ENCODE measurements at regions not wholly inside any gene's neighbourhood (a gene's known extent, or its start where the extent isn't known, plus 50 kb on each side); places are given as distances from the start of the nearest gene placed in this dataset.

GRCh38 chr10:62562795-62563194 lies 188.6 kb downstream of the ZNF365 start:
- Histone ChIP-seq H3K27ac (no peak overlapping the region), H3K4me3 (no peak overlapping the region)
- TF ChIP-seq EZH2 (IDR thresholded peaks at IDR 0.05) = no peak

GRCh38 chr10:62573929-62574328 lies 199.8 kb downstream of the ZNF365 start:
- DNase-seq (ENCODE audit: low read depth, low spot score) = no peak
- H3K27ac ChIP-seq = no peak overlapping the region

More at GRCh38 chr10:62562795-62563194, 188.6 kb downstream of the ZNF365 start:
- no peaks in the 10 kb centered on the region for H3K36me3 ChIP-seq (ENCODE audit: insufficient read depth, low read length)
- no peak overlapping the region for H3K9ac ChIP-seq (ENCODE audit: insufficient read length)
- no peaks in the 10 kb centered on the region for H3K9me3 ChIP-seq (ENCODE audit: low read depth, low read length)
- DNase-seq (ENCODE audit: low read depth, low spot score) = no peak

GRCh38 chr10:62577076-62577475 lies 202.9 kb downstream of the ZNF365 start:
- TF ChIP-seq EZH2 (IDR thresholded peaks at IDR 0.05) (no peak), FOXP2 (optimal IDR thresholded peaks at IDR 0.05; ENCODE audit: control extremely low read depth, extremely low read length, insufficient read depth) (no peak), POLR2AphosphoS5 (IDR thresholded peaks at IDR 0.05; ENCODE audit: borderline replicate concordance, low read depth, low read length) (no peak)
- H3K9ac ChIP-seq (ENCODE audit: insufficient read length) = no peak overlapping the region
- H3K27ac ChIP-seq = no peak overlapping the region
- no peak overlapping the region for H3K4me3 ChIP-seq
- no peaks in the 10 kb centered on the region for H3K9me3 ChIP-seq (ENCODE audit: low read depth, low read length)
- no peak for DNase-seq (ENCODE audit: low read depth, low spot score)
- H3K36me3 ChIP-seq (ENCODE audit: insufficient read depth, low read length) = no peaks in the 10 kb centered on the region

More at GRCh38 chr10:62573929-62574328, 199.8 kb downstream of the ZNF365 start:
- no peak for TF ChIP-seq POLR2AphosphoS5 (IDR thresholded peaks at IDR 0.05; ENCODE audit: borderline replicate concordance, low read depth, low read length)
- no peak for TF ChIP-seq FOXP2 (optimal IDR thresholded peaks at IDR 0.05; ENCODE audit: control extremely low read depth, extremely low read length, insufficient read depth)
- Histone ChIP-seq H3K36me3 (ENCODE audit: insufficient read depth, low read length) (no peaks in the 10 kb centered on the region), H3K4me3 (no peak overlapping the region), H3K9ac (ENCODE audit: insufficient read length) (no peak overlapping the region), H3K9me3 (ENCODE audit: low read depth, low read length) (no peaks in the 10 kb centered on the region)

- TF ChIP-seq FOXP2 (optimal IDR thresholded peaks at IDR 0.05; ENCODE audit: control extremely low read depth, extremely low read length, insufficient read depth) (no peak), EZH2 (IDR thresholded peaks at IDR 0.05) (no peak), POLR2AphosphoS5 (IDR thresholded peaks at IDR 0.05; ENCODE audit: borderline replicate concordance, low read depth, low read length) (no peak)
- H3K9ac ChIP-seq (ENCODE audit: insufficient read length) = no peak overlapping the region
- no peak overlapping the region for H3K4me3 ChIP-seq
- no peak overlapping the region for H3K27ac ChIP-seq
- DNase-seq (ENCODE audit: low read depth, low spot score) = no peak
- no peaks in the 10 kb centered on the region for H3K9me3 ChIP-seq (ENCODE audit: low read depth, low read length)
- no peaks in the 10 kb centered on the region for H3K36me3 ChIP-seq (ENCODE audit: insufficient read depth, low read length)
These were observed 203.6 kb downstream of the ZNF365 start for GRCh38 chr10:62577666-62578291.

GRCh38 chr10:62578301-62578700 lies 204.1 kb downstream of the ZNF365 start:
- Histone ChIP-seq H3K4me3 (no peak overlapping the region), H3K27ac (no peak overlapping the region), H3K36me3 (ENCODE audit: insufficient read depth, low read length) (no peaks in the 10 kb centered on the region), H3K9ac (ENCODE audit: insufficient read length) (no peak overlapping the region), H3K9me3 (ENCODE audit: low read depth, low read length) (no peaks in the 10 kb centered on the region)
- TF ChIP-seq FOXP2 (optimal IDR thresholded peaks at IDR 0.05; ENCODE audit: control extremely low read depth, extremely low read length, insufficient read depth) = no peak
- no peak for TF ChIP-seq POLR2AphosphoS5 (IDR thresholded peaks at IDR 0.05; ENCODE audit: borderline replicate concordance, low read depth, low read length)
- no peak for TF ChIP-seq EZH2 (IDR thresholded peaks at IDR 0.05)
- DNase-seq (ENCODE audit: low read depth, low spot score) = no peak

GRCh38 chr10:62578916-62579315 lies 204.7 kb downstream of the ZNF365 start:
- Histone ChIP-seq H3K4me3 (no peak overlapping the region), H3K9me3 (ENCODE audit: low read depth, low read length) (no peaks in the 10 kb centered on the region), H3K27ac (no peak overlapping the region), H3K9ac (ENCODE audit: insufficient read length) (no peak overlapping the region), H3K36me3 (ENCODE audit: insufficient read depth, low read length) (no peaks in the 10 kb centered on the region)
- DNase-seq (ENCODE audit: low read depth, low spot score) = no peak
- no peak for TF ChIP-seq FOXP2 (optimal IDR thresholded peaks at IDR 0.05; ENCODE audit: control extremely low read depth, extremely low read length, insufficient read depth)
- TF ChIP-seq POLR2AphosphoS5 (IDR thresholded peaks at IDR 0.05; ENCODE audit: borderline replicate concordance, low read depth, low read length) = no peak
- TF ChIP-seq EZH2 (IDR thresholded peaks at IDR 0.05) = no peak

- Histone ChIP-seq H3K9me3 (ENCODE audit: low read depth, low read length) (no peaks in the 10 kb centered on the region), H3K9ac (ENCODE audit: insufficient read length) (no peak overlapping the region), H3K27ac (no peak overlapping the region), H3K36me3 (ENCODE audit: insufficient read depth, low read length) (no peaks in the 10 kb centered on the region), H3K4me3 (no peak overlapping the region)
- no peak for DNase-seq (ENCODE audit: low read depth, low spot score)
- TF ChIP-seq EZH2 (IDR thresholded peaks at IDR 0.05) = no peak
- no peak for TF ChIP-seq POLR2AphosphoS5 (IDR thresholded peaks at IDR 0.05; ENCODE audit: borderline replicate concordance, low read depth, low read length)
- TF ChIP-seq FOXP2 (optimal IDR thresholded peaks at IDR 0.05; ENCODE audit: control extremely low read depth, extremely low read length, insufficient read depth) = no peak
These were observed 206.2 kb downstream of the ZNF365 start for GRCh38 chr10:62580396-62580795.

GRCh38 chr10:62581351-62581750 lies 207.2 kb downstream of the ZNF365 start:
- TF ChIP-seq POLR2AphosphoS5 (IDR thresholded peaks at IDR 0.05; ENCODE audit: borderline replicate concordance, low read depth, low read length) (no peak), EZH2 (IDR thresholded peaks at IDR 0.05) (no peak), FOXP2 (optimal IDR thresholded peaks at IDR 0.05; ENCODE audit: control extremely low read depth, extremely low read length, insufficient read depth) (no peak)
- no peak overlapping the region for H3K9ac ChIP-seq (ENCODE audit: insufficient read length)
- no peak for DNase-seq (ENCODE audit: low read depth, low spot score)
- no peaks in the 10 kb centered on the region for H3K9me3 ChIP-seq (ENCODE audit: low read depth, low read length)
- no peak overlapping the region for H3K4me3 ChIP-seq
- H3K36me3 ChIP-seq (ENCODE audit: insufficient read depth, low read length) = no peaks in the 10 kb centered on the region
- H3K27ac ChIP-seq = no peak overlapping the region

- Histone ChIP-seq H3K36me3 (ENCODE audit: insufficient read depth, low read length) (no peaks in the 10 kb centered on the region), H3K9me3 (ENCODE audit: low read depth, low read length) (no peaks in the 10 kb centered on the region), H3K9ac (ENCODE audit: insufficient read length) (no peak overlapping the region), H3K4me3 (no peak overlapping the region), H3K27ac (no peak overlapping the region)
- DNase-seq (ENCODE audit: low read depth, low spot score) = no peak
- TF ChIP-seq FOXP2 (optimal IDR thresholded peaks at IDR 0.05; ENCODE audit: control extremely low read depth, extremely low read length, insufficient read depth) (no peak), POLR2AphosphoS5 (IDR thresholded peaks at IDR 0.05; ENCODE audit: borderline replicate concordance, low read depth, low read length) (no peak), EZH2 (IDR thresholded peaks at IDR 0.05) (no peak)
These were observed 208.0 kb downstream of the ZNF365 start for GRCh38 chr10:62582101-62582705.
